GM23338 (cell line): ENCODE measurements at regions not wholly inside any gene's neighbourhood (a gene's known extent, or its start where the extent isn't known, plus 50 kb on each side); places are given as distances from the start of the nearest gene placed in this dataset.

Experiments used
- ATAC-seq: fragments of 200-7000 bp; cut with Tn5 transposase; 3 replicates; pipeline ENCODE4 v1.9.1; 2020
- DNase-seq: peaks from one replicate; pipeline ENCODE4 v3.0.0-alpha.2; 2015; ENCODE audit warnings: low spot score
- H2AFZ ChIP-seq: fragments of 200-600 bp; sonication (generic); 2 replicates; pipeline ENCODE4 v1.8.0; 2016; ENCODE audit warnings: antibody characterized with exemption, mild to moderate bottlenecking, moderate library complexity
- H3F3A ChIP-seq: fragments of 200-600 bp; sonication (generic); replicated peaks from 2 replicates; pipeline ENCODE4 v1.8.0; 2017; ENCODE audit warnings: antibody characterized with exemption, mixed run types, low read depth
- H3K27ac ChIP-seq: fragments of 200-600 bp; sonication (generic); 2 replicates; pipeline ENCODE4 v1.6.1; 2016; ENCODE audit warnings: low read depth
- H3K27me3 ChIP-seq: fragments of 200-600 bp; sonication (generic); 2 replicates; pipeline ENCODE4 v1.8.0; 2016; ENCODE audit warnings: mild to moderate bottlenecking, mixed run types, moderate library complexity; ENCODE audit not compliant: insufficient read depth
- H3K36me3 ChIP-seq: fragments of 200-600 bp; sonication (generic); 2 replicates; pipeline ENCODE4 v1.8.0; 2016; ENCODE audit warnings: mild to moderate bottlenecking; ENCODE audit not compliant: insufficient read depth
- H3K4me1 ChIP-seq: fragments of 200-600 bp; sonication (generic); 2 replicates; pipeline ENCODE4 v1.8.0; 2016; ENCODE audit warnings: mild to moderate bottlenecking, moderate library complexity; ENCODE audit not compliant: insufficient read depth
- H3K4me2 ChIP-seq: fragments of 200-600 bp; sonication (generic); 2 replicates; pipeline ENCODE4 v1.7.1; 2017; ENCODE audit warnings: mixed run types
- H3K4me3 ChIP-seq: fragments of 200-600 bp; sonication (generic); 2 replicates; pipeline ENCODE4 v1.6.1; 2016; ENCODE audit warnings: mixed run types
- H3K79me2 ChIP-seq: fragments of 200-600 bp; sonication (generic); replicated peaks from 2 replicates; pipeline ENCODE4 v1.8.0; 2017; ENCODE audit warnings: mild to moderate bottlenecking; ENCODE audit not compliant: insufficient read depth
- H3K9me2 ChIP-seq: fragments of 200-600 bp; sonication (generic); 2 replicates; pipeline ENCODE4 v1.8.0; 2017; ENCODE audit not compliant: insufficient read depth
- H4K20me1 ChIP-seq: fragments of 200-600 bp; sonication (generic); replicated peaks from 2 replicates; pipeline ENCODE4 v1.8.0; 2017; ENCODE audit warnings: mild to moderate bottlenecking; ENCODE audit not compliant: insufficient read depth
- H3K27ac Mint-ChIP-seq: 2 replicates; pipeline ENCODE4 v1.8.0; 2020; ENCODE audit warnings: inconsistent platforms, mild to moderate bottlenecking, moderate library complexity, mixed read lengths
- H3K27me3 Mint-ChIP-seq: 3 replicates; pipeline ENCODE4 v1.8.0; 2022; ENCODE audit warnings: low read depth, mild to moderate bottlenecking, moderate library complexity, mixed read lengths, inconsistent platforms; ENCODE audit not compliant: insufficient read depth, poor library complexity
- H3K36me3 Mint-ChIP-seq: 3 replicates; pipeline ENCODE4 v1.8.0; 2021; ENCODE audit warnings: low read depth, mild to moderate bottlenecking, inconsistent platforms, moderate library complexity, mixed read lengths
- H3K4me1 Mint-ChIP-seq: 3 replicates; pipeline ENCODE4 v1.8.0; 2020; ENCODE audit warnings: mild to moderate bottlenecking, inconsistent platforms, mixed read lengths
- H3K4me3 Mint-ChIP-seq: 3 replicates; pipeline ENCODE4 v1.8.0; 2021; ENCODE audit warnings: moderate library complexity, mild to moderate bottlenecking, inconsistent platforms, mixed read lengths
- H3K9me3 Mint-ChIP-seq: 3 replicates; pipeline ENCODE4 v1.8.0; 2020; ENCODE audit warnings: moderate library complexity, mild to moderate bottlenecking, inconsistent platforms, mixed read lengths
- CREB1 ChIP-seq: fragments of 250-450 bp; sonication (Bioruptor Pico); IDR thresholded peaks from 2 replicates; pipeline ENCODE4 v1.5.0; 2020; ENCODE audit warnings: low read depth, mild to moderate bottlenecking, moderate library complexity
- ETS1 ChIP-seq: IDR thresholded peaks from 2 replicates; pipeline ENCODE4 v1.6.1; 2016; ENCODE audit warnings: antibody characterized with exemption
- EZH2 ChIP-seq: fragments of 200-600 bp; sonication (generic); IDR thresholded peaks from one replicate; pipeline ENCODE4 v1.8.0; 2017; ENCODE audit warnings: antibody characterized with exemption, mild to moderate bottlenecking, low read depth; ENCODE audit not compliant: unreplicated experiment
- EZH2phosphoT487 ChIP-seq: fragments of 200-600 bp; sonication (generic); IDR thresholded peaks from one replicate; pipeline ENCODE4 v1.8.1; 2018; ENCODE audit warnings: antibody characterized with exemption; ENCODE audit not compliant: unreplicated experiment
- JUNB ChIP-seq: IDR thresholded peaks from one replicate; pipeline ENCODE4 v1.6.1; 2016; ENCODE audit warnings: antibody characterized with exemption; ENCODE audit not compliant: unreplicated experiment
- NANOG ChIP-seq: IDR thresholded peaks from 2 replicates; pipeline ENCODE4 v1.6.1; 2016; ENCODE audit warnings: antibody characterized with exemption, borderline replicate concordance
- POLR2AphosphoS5 ChIP-seq: IDR thresholded peaks from 2 replicates; pipeline ENCODE4 v1.6.1; 2016; ENCODE audit warnings: antibody characterized with exemption, low read depth
- STAT1 ChIP-seq: IDR thresholded peaks from one replicate; pipeline ENCODE4 v1.6.1; 2016; ENCODE audit warnings: antibody characterized with exemption; ENCODE audit not compliant: unreplicated experiment
- ZNF331 ChIP-seq: fragments of 250-450 bp; sonication (Bioruptor Pico); IDR thresholded peaks from 2 replicates; pipeline ENCODE4 v1.5.0; 2020; ENCODE audit warnings: low read depth, mild to moderate bottlenecking, moderate library complexity
- TF ChIP-seq, protein P1 (sequence below): IDR thresholded peaks from one replicate; pipeline ENCODE4 v1.6.1; 2018; ENCODE audit warnings: antibody characterized with exemption; ENCODE audit not compliant: unreplicated experiment

- Histone ChIP-seq H3K4me1 (no peaks in the 10 kb centered on the region), H3K27me3 (no peaks in the 10 kb centered on the region), H2AFZ (no peak overlapping the region), H4K20me1 (no peaks in the 10 kb centered on the region), H3K36me3 (no peaks in the 10 kb centered on the region), H3K79me2 (no peaks in the 10 kb centered on the region), H3K27ac (no peak overlapping the region), H3K4me2 (no peak overlapping the region), H3F3A (no peaks in the 10 kb centered on the region), H3K4me3 (no peak overlapping the region), H3K9me2 (no peaks in the 10 kb centered on the region)
- DNase-seq (no peak), ATAC-seq (no peak)
- H3K9me3 Mint-ChIP-seq = no peaks in the 10 kb centered on the region
- H3K36me3 Mint-ChIP-seq = no peaks in the 10 kb centered on the region
- no peak for TF ChIP-seq POLR2AphosphoS5
- no peak for TF ChIP-seq STAT1
- TF ChIP-seq, protein P1, sequence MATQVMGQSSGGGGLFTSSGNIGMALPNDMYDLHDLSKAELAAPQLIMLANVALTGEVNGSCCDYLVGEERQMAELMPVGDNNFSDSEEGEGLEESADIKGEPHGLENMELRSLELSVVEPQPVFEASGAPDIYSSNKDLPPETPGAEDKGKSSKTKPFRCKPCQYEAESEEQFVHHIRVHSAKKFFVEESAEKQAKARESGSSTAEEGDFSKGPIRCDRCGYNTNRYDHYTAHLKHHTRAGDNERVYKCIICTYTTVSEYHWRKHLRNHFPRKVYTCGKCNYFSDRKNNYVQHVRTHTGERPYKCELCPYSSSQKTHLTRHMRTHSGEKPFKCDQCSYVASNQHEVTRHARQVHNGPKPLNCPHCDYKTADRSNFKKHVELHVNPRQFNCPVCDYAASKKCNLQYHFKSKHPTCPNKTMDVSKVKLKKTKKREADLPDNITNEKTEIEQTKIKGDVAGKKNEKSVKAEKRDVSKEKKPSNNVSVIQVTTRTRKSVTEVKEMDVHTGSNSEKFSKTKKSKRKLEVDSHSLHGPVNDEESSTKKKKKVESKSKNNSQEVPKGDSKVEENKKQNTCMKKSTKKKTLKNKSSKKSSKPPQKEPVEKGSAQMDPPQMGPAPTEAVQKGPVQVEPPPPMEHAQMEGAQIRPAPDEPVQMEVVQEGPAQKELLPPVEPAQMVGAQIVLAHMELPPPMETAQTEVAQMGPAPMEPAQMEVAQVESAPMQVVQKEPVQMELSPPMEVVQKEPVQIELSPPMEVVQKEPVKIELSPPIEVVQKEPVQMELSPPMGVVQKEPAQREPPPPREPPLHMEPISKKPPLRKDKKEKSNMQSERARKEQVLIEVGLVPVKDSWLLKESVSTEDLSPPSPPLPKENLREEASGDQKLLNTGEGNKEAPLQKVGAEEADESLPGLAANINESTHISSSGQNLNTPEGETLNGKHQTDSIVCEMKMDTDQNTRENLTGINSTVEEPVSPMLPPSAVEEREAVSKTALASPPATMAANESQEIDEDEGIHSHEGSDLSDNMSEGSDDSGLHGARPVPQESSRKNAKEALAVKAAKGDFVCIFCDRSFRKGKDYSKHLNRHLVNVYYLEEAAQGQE = no peak
- TF ChIP-seq NANOG = no peak
- TF ChIP-seq JUNB = no peak
- TF ChIP-seq ETS1 = no peak
- TF ChIP-seq EZH2 = no peak
- TF ChIP-seq EZH2phosphoT487 = no peak
- TF ChIP-seq ZNF331 (CRISPR knock-in tag) = no peak
- no peak for TF ChIP-seq CREB1 (CRISPR knock-in tag)
- H3K27me3 Mint-ChIP-seq = no peaks in the 10 kb centered on the region
- no peak overlapping the region for H3K4me3 Mint-ChIP-seq
- H3K4me1 Mint-ChIP-seq = no peaks in the 10 kb centered on the region
- no peak overlapping the region for H3K27ac Mint-ChIP-seq
Observed at GRCh38 chr18:65056575-65056974, 694.2 kb upstream of the CDH7 start.

- H3K27ac Mint-ChIP-seq = no peak overlapping the region
- DNase-seq = no peak
- Histone ChIP-seq H3K36me3 (no peaks in the 10 kb centered on the region), H3F3A (no peaks in the 10 kb centered on the region), H3K4me3 (no peak overlapping the region), H4K20me1 (no peaks in the 10 kb centered on the region), H3K4me1 (no peaks in the 10 kb centered on the region), H3K27ac (no peak overlapping the region), H3K27me3 (no peaks in the 10 kb centered on the region), H3K79me2 (no peaks in the 10 kb centered on the region), H3K9me2 (no peaks in the 10 kb centered on the region), H3K4me2 (no peak overlapping the region), H2AFZ (no peak overlapping the region)
- H3K9me3 Mint-ChIP-seq = no peaks in the 10 kb centered on the region
- no peaks in the 10 kb centered on the region for H3K4me1 Mint-ChIP-seq
- H3K4me3 Mint-ChIP-seq = no peak overlapping the region
- H3K36me3 Mint-ChIP-seq = no peaks in the 10 kb centered on the region
- ATAC-seq = no peak
- no peaks in the 10 kb centered on the region for H3K27me3 Mint-ChIP-seq
- TF ChIP-seq, protein P1 = no peak
- TF ChIP-seq POLR2AphosphoS5 (no peak), ZNF331 (CRISPR knock-in tag) (no peak)
Observed at GRCh38 chr18:65049586-65049985, 701.2 kb upstream of the CDH7 start.
